H1 (cell line): ENCODE measurements at regions not wholly inside any gene's neighbourhood (a gene's known extent, or its start where the extent isn't known, plus 50 kb on each side); places are given as distances from the start of the nearest gene placed in this dataset.

ENCODE experiments used
- CBX5 ChIP-seq: fragments of 300-800, 300-1000 bp; sonication (generic); IDR thresholded peaks from 2 replicates; pipeline ENCODE4 v1.7.1; 2016; ENCODE audit warnings: antibody characterized with exemption, low read length, low read depth
- E2F6 ChIP-seq: IDR thresholded peaks from 2 replicates; pipeline ENCODE4 v1.6.1; 2012; ENCODE audit warnings: inconsistent platforms
- NANOG ChIP-seq: IDR thresholded peaks from 2 replicates; pipeline ENCODE4 v1.6.1; 2011; ENCODE audit warnings: low read length, low read depth, mild to moderate bottlenecking, inconsistent platforms; ENCODE audit not compliant: insufficient read depth, poor library complexity, severe bottlenecking

GRCh38 chr16:49121636-49122035 lies 160.0 kb downstream of the CBLN1 start (continued):
- TF ChIP-seq CBX5 (no peak), NANOG (no peak), E2F6 (no peak)
- TF ChIP-seq, all 59 proteins: peak for 0
